ENCODE measurements at regions not wholly inside any gene's neighbourhood (a gene's known extent, or its start where the extent isn't known, plus 50 kb on each side); places are given as distances from the start of the nearest gene placed in this dataset.

- TF ChIP-seq, protein P1, sequence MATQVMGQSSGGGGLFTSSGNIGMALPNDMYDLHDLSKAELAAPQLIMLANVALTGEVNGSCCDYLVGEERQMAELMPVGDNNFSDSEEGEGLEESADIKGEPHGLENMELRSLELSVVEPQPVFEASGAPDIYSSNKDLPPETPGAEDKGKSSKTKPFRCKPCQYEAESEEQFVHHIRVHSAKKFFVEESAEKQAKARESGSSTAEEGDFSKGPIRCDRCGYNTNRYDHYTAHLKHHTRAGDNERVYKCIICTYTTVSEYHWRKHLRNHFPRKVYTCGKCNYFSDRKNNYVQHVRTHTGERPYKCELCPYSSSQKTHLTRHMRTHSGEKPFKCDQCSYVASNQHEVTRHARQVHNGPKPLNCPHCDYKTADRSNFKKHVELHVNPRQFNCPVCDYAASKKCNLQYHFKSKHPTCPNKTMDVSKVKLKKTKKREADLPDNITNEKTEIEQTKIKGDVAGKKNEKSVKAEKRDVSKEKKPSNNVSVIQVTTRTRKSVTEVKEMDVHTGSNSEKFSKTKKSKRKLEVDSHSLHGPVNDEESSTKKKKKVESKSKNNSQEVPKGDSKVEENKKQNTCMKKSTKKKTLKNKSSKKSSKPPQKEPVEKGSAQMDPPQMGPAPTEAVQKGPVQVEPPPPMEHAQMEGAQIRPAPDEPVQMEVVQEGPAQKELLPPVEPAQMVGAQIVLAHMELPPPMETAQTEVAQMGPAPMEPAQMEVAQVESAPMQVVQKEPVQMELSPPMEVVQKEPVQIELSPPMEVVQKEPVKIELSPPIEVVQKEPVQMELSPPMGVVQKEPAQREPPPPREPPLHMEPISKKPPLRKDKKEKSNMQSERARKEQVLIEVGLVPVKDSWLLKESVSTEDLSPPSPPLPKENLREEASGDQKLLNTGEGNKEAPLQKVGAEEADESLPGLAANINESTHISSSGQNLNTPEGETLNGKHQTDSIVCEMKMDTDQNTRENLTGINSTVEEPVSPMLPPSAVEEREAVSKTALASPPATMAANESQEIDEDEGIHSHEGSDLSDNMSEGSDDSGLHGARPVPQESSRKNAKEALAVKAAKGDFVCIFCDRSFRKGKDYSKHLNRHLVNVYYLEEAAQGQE (IDR thresholded peaks at IDR 0.05; ENCODE audit: unreplicated experiment), result no peak
- TF ChIP-seq ZNF331 (CRISPR knock-in tag; IDR thresholded peaks at IDR 0.05; ENCODE audit: low read depth), result no peak
- TF ChIP-seq, protein P2, sequence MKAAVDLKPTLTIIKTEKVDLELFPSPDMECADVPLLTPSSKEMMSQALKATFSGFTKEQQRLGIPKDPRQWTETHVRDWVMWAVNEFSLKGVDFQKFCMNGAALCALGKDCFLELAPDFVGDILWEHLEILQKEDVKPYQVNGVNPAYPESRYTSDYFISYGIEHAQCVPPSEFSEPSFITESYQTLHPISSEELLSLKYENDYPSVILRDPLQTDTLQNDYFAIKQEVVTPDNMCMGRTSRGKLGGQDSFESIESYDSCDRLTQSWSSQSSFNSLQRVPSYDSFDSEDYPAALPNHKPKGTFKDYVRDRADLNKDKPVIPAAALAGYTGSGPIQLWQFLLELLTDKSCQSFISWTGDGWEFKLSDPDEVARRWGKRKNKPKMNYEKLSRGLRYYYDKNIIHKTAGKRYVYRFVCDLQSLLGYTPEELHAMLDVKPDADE (IDR thresholded peaks at IDR 0.05), result no peak
- no peak for TF ChIP-seq EZH2 (IDR thresholded peaks at IDR 0.05; ENCODE audit: low read depth, unreplicated experiment)
These were observed 550.9 kb downstream of the USP25 start (continued) for GRCh38 chr21:16280686-16281091.

GRCh38 chr21:16283516-16283915, 553.7 kb downstream of the USP25 start:
- peaks cover 38% of the 10 kb centered on the region for H3K4me1 ChIP-seq (ENCODE audit: insufficient read depth)
- no peak overlapping the region for H2AFZ ChIP-seq
- ATAC-seq, result no peak
- Mint-ChIP-seq H3K36me3 (ENCODE audit: low read depth) (no peaks in the 10 kb centered on the region), H3K27ac (0 out of 2 replicates have a peak overlapping the region, but pooled peaks have one; percentile 53), H3K27me3 (ENCODE audit: insufficient read depth, low read depth, poor library complexity) (no peaks in the 10 kb centered on the region), H3K4me3 (no peak overlapping the region), H3K4me1 (peaks cover 38% of the 10 kb centered on the region), H3K9me3 (no peaks in the 10 kb centered on the region)
- no peaks in the 10 kb centered on the region for H3K79me2 ChIP-seq (replicated peaks; ENCODE audit: insufficient read depth)
- no peaks in the 10 kb centered on the region for H3K9me2 ChIP-seq (ENCODE audit: insufficient read depth)
- no peak overlapping the region for H3K4me2 ChIP-seq
- no peaks in the 10 kb centered on the region for H4K20me1 ChIP-seq (replicated peaks; ENCODE audit: insufficient read depth)
- H3F3A ChIP-seq (replicated peaks; ENCODE audit: low read depth), result no peaks in the 10 kb centered on the region
- DNase-seq (ENCODE audit: low spot score), result no peak
- no peak overlapping the region for H3K27ac ChIP-seq (ENCODE audit: low read depth)
- H3K4me3 ChIP-seq, result no peak overlapping the region
- no peaks in the 10 kb centered on the region for H3K36me3 ChIP-seq (ENCODE audit: insufficient read depth)
- no peaks in the 10 kb centered on the region for H3K27me3 ChIP-seq (ENCODE audit: insufficient read depth)
- TF ChIP-seq, protein P1 (IDR thresholded peaks at IDR 0.05; ENCODE audit: unreplicated experiment), result no peak
- no peak for TF ChIP-seq CTCF (conservative IDR thresholded peaks at IDR 0.05; ENCODE audit: low read depth in 2 of 2)
- no peak for TF ChIP-seq ZNF331 (CRISPR knock-in tag; IDR thresholded peaks at IDR 0.05; ENCODE audit: low read depth)
- TF ChIP-seq JUNB (IDR thresholded peaks at IDR 0.05; ENCODE audit: unreplicated experiment), result no peak
- no peak for TF ChIP-seq POLR2AphosphoS5 (IDR thresholded peaks at IDR 0.05; ENCODE audit: low read depth)
- TF ChIP-seq EZH2 (IDR thresholded peaks at IDR 0.05; ENCODE audit: low read depth, unreplicated experiment), result no peak
- TF ChIP-seq, protein P2 (IDR thresholded peaks at IDR 0.05), result no peak
- no peak for TF ChIP-seq NANOG (IDR thresholded peaks at IDR 0.05; ENCODE audit: borderline replicate concordance)
- TF ChIP-seq ZNF114 (CRISPR knock-in tag; IDR thresholded peaks at IDR 0.05), result no peak

Measured in GM23338 (cell line).